Caco-2 (cell line): ENCODE measurements at regions not wholly inside any gene's neighbourhood (a gene's known extent, or its start where the extent isn't known, plus 50 kb on each side); places are given as distances from the start of the nearest gene placed in this dataset.

Experiments
- BruUV-seq: library from RNA; stranded (reverse); fragments of 400-500 nt; replicated peaks from 2 replicates; lab custom pipeline; 2021; lab: Mats Ljungman, UMichigan
- CTCF ChIA-PET: fragments of 300-600 bp; sonication (Branson Sonifier 250); formaldehyde crosslinking; loops from one replicate; lab custom pipeline; 2022; ENCODE audit warnings: antibody characterized with exemption; lab: Charles Lee
- POLR2A ChIA-PET: fragments of 300-600 bp; sonication (Branson Sonifier 250); formaldehyde crosslinking; loops from one replicate; lab custom pipeline; 2022; ENCODE audit warnings: antibody characterized with exemption; lab: Charles Lee
- DNase-seq, 2 experiments: peaks; one replicate each; pipeline versions ENCODE4 v3.0.0 to v3.0.0-alpha.2; 2020 to 2022
- H3K27me3 ChIP-seq: replicated peaks from 2 replicates; pipeline ENCODE4 v1.6.0; 2011; ENCODE audit warnings: low read length; ENCODE audit not compliant: control insufficient read depth, insufficient read depth
- H3K36me3 ChIP-seq: 2 replicates; pipeline ENCODE4 v1.5.1; 2011; ENCODE audit warnings: low read length; ENCODE audit not compliant: control insufficient read depth, insufficient read depth
- H3K4me1 ChIP-seq: fragments of 250-450 bp; sonication (Bioruptor Pico); 2 replicates; pipeline ENCODE4 v1.5.1; 2020; ENCODE audit warnings: mild to moderate bottlenecking
- H3K4me3 ChIP-seq: 2 replicates; pipeline ENCODE4 v1.5.1; 2011; ENCODE audit warnings: low read depth, mild to moderate bottlenecking, control low read depth, low read length
- H3K9me3 ChIP-seq: fragments of 250-450 bp; sonication (Bioruptor Pico); 2 replicates; pipeline ENCODE4 v1.5.1; 2020; ENCODE audit warnings: mild to moderate bottlenecking, moderate library complexity
- H3K27ac Mint-ChIP-seq: one replicate; pipeline ENCODE4 v1.8.0; 2022; ENCODE audit warnings: mixed read lengths; ENCODE audit not compliant: unreplicated experiment
- H3K27me3 Mint-ChIP-seq: one replicate; pipeline ENCODE4 v1.8.0; 2022; ENCODE audit warnings: mixed read lengths; ENCODE audit not compliant: insufficient read depth, unreplicated experiment
- H3K36me3 Mint-ChIP-seq: one replicate; pipeline ENCODE4 v1.8.0; 2022; ENCODE audit warnings: mild to moderate bottlenecking, mixed read lengths; ENCODE audit not compliant: insufficient read depth, unreplicated experiment
- H3K4me1 Mint-ChIP-seq: one replicate; pipeline ENCODE4 v1.8.0; 2022; ENCODE audit warnings: low read depth, mixed read lengths; ENCODE audit not compliant: unreplicated experiment
- H3K4me3 Mint-ChIP-seq: one replicate; pipeline ENCODE4 v1.8.0; 2022; ENCODE audit warnings: mild to moderate bottlenecking, moderate library complexity, mixed read lengths; ENCODE audit not compliant: unreplicated experiment
- H3K9me3 Mint-ChIP-seq: one replicate; pipeline ENCODE4 v1.8.0; 2022; ENCODE audit warnings: mixed read lengths; ENCODE audit not compliant: unreplicated experiment
- intact Hi-C: fragments of 100-400 bp; cut with micrococcal nuclease; formaldehyde crosslinking; loops from one replicate; pipeline ENCODE4 v1.10.0; 2022; ENCODE audit not compliant: unreplicated experiment
- TF ChIP-seq, protein P1 (sequence below), 2 experiments: fragments of 200-600 bp in 1 of 2; IDR thresholded peaks; 1 replicate in 1 of 2; 2 replicates in 1 of 2; pipeline versions ENCODE4 v1.5.1 to v1.8.0; 2011 to 2022; ENCODE audit warnings: antibody characterized with exemption in 1 of 2, control low read depth in 1 of 2, inconsistent platforms in 1 of 2, low read depth in 1 of 2, low read length in 1 of 2, mild to moderate bottlenecking in 1 of 2, moderate library complexity in 1 of 2; ENCODE audit not compliant: insufficient read depth in 1 of 2, severe bottlenecking in 1 of 2, unreplicated experiment in 1 of 2

- H3K9me3 Mint-ChIP-seq, result no peaks in the 10 kb centered on the region
- peaks cover 37% of the 10 kb centered on the region for H3K4me1 Mint-ChIP-seq
- Histone ChIP-seq H3K9me3 (no peaks in the 10 kb centered on the region), H3K27me3 (no peaks in the 10 kb centered on the region), H3K4me3 (no peak overlapping the region), H3K36me3 (no peaks in the 10 kb centered on the region), H3K4me1 (peaks cover 44% of the 10 kb centered on the region)
- no peak overlapping the region for H3K27ac Mint-ChIP-seq
- H3K36me3 Mint-ChIP-seq, result no peaks in the 10 kb centered on the region
- BruUV-seq, result no TSS peak
- CTCF ChIA-PET, result no interaction called here
- POLR2A ChIA-PET, result no interaction called here
- H3K4me3 Mint-ChIP-seq, result no peak overlapping the region
- TF ChIP-seq, protein P1, sequence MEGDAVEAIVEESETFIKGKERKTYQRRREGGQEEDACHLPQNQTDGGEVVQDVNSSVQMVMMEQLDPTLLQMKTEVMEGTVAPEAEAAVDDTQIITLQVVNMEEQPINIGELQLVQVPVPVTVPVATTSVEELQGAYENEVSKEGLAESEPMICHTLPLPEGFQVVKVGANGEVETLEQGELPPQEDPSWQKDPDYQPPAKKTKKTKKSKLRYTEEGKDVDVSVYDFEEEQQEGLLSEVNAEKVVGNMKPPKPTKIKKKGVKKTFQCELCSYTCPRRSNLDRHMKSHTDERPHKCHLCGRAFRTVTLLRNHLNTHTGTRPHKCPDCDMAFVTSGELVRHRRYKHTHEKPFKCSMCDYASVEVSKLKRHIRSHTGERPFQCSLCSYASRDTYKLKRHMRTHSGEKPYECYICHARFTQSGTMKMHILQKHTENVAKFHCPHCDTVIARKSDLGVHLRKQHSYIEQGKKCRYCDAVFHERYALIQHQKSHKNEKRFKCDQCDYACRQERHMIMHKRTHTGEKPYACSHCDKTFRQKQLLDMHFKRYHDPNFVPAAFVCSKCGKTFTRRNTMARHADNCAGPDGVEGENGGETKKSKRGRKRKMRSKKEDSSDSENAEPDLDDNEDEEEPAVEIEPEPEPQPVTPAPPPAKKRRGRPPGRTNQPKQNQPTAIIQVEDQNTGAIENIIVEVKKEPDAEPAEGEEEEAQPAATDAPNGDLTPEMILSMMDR (IDR thresholded peaks at IDR 0.05; ENCODE audit: insufficient read depth in 1 of 2, low read depth in 1 of 2, low read length in 1 of 2, severe bottlenecking in 1 of 2, unreplicated experiment in 1 of 2), result no peak
- no peaks in the 10 kb centered on the region for H3K27me3 Mint-ChIP-seq
- intact Hi-C loops, result loop anchor here (5.0 kb wide), 2 partner anchors 147 to 197 kb away; partner anchors contain the start of gene RRBP1
- no peak for DNase-seq
Measured at GRCh38 chr20:17878912-17879602, 89.5 kb downstream of the SNX5 start.

GRCh38 chr20:17878069-17878911, 90.3 kb downstream of the SNX5 start:
- CTCF ChIA-PET, result interaction anchor here (0.6 kb wide), 1 partner anchor 260 kb away, joined by 3 read pairs; no protein-coding TSS in a partner anchor
- H3K4me3 Mint-ChIP-seq, result peak overlapping the region; percentile 21
- no peak for DNase-seq
- no peaks in the 10 kb centered on the region for H3K9me3 Mint-ChIP-seq
- peaks cover 33% of the 10 kb centered on the region for H3K4me1 Mint-ChIP-seq
- peak overlapping the region; percentile 66 for H3K27ac Mint-ChIP-seq
- H3K27me3 ChIP-seq, result no peaks in the 10 kb centered on the region
- H3K27me3 Mint-ChIP-seq, result no peaks in the 10 kb centered on the region
- POLR2A ChIA-PET, result no interaction called here
- no peaks in the 10 kb centered on the region for H3K9me3 ChIP-seq
- H3K4me3 ChIP-seq, result no peak overlapping the region
- intact Hi-C loops, result loop anchor here (5.0 kb wide), 2 partner anchors 146 to 196 kb away; partner anchors contain the start of gene RRBP1
- no peaks in the 10 kb centered on the region for H3K36me3 Mint-ChIP-seq
- H3K36me3 ChIP-seq, result no peaks in the 10 kb centered on the region
- H3K4me1 ChIP-seq, result peaks cover 44% of the 10 kb centered on the region
- TF ChIP-seq, protein P1 (IDR thresholded peaks at IDR 0.05; ENCODE audit: insufficient read depth in 1 of 2, low read depth in 1 of 2, low read length in 1 of 2, severe bottlenecking in 1 of 2, unreplicated experiment in 1 of 2), result no peak
- no TSS peak for BruUV-seq

GRCh38 chr20:17875981-17876385, 92.6 kb downstream of the SNX5 start:
- ChIA-PET POLR2A (no interaction called here), CTCF (no interaction called here)
- TF ChIP-seq, protein P1 (IDR thresholded peaks at IDR 0.05; ENCODE audit: insufficient read depth in 1 of 2, low read depth in 1 of 2, low read length in 1 of 2, severe bottlenecking in 1 of 2, unreplicated experiment in 1 of 2), result no peak
- H3K4me3 Mint-ChIP-seq, result no peak overlapping the region
- no peaks in the 10 kb centered on the region for H3K36me3 Mint-ChIP-seq
- no peaks in the 10 kb centered on the region for H3K27me3 Mint-ChIP-seq
- no peak for DNase-seq
- Histone ChIP-seq H3K27me3 (no peaks in the 10 kb centered on the region), H3K4me1 (peaks cover 50% of the 10 kb centered on the region), H3K36me3 (no peaks in the 10 kb centered on the region), H3K9me3 (no peaks in the 10 kb centered on the region), H3K4me3 (no peak overlapping the region)
- no TSS peak for BruUV-seq
- H3K9me3 Mint-ChIP-seq, result no peaks in the 10 kb centered on the region
- H3K27ac Mint-ChIP-seq, result no peak overlapping the region
- intact Hi-C loops, result loop anchor here (5.0 kb wide), 2 partner anchors 144 to 194 kb away; partner anchors contain the start of gene RRBP1
- H3K4me1 Mint-ChIP-seq, result peaks cover 43% of the 10 kb centered on the region
